Thyroid gland (tissue), 4 donors: ENCODE measurements at regions not wholly inside any gene's neighbourhood (a gene's known extent, or its start where the extent isn't known, plus 50 kb on each side); places are given as distances from the start of the nearest gene placed in this dataset.
"Not testable (repeated sequence)": the region's sequence is repeated elsewhere in the genome, so short reads cannot be mapped to it uniquely, and the experiment has no call there.

Experiments used
- DNase-seq, 2 donors: peaks; one replicate each; pipeline ENCODE4 v3.0.0-alpha.2; 2019
- H3K27ac ChIP-seq, 3 donors: fragments of 200-600 bp; sonication (generic); 1 replicate in 2 of 3; 2 replicates in 1 of 3; pipeline ENCODE4 v1.5.1; 2016 to 2019; ENCODE audit warnings: mild to moderate bottlenecking in 1 of 3, moderate library complexity in 1 of 3
- H3K27me3 ChIP-seq: fragments of 200-600 bp; sonication (generic); one replicate; pipeline ENCODE4 v1.5.1; 2019
- H3K36me3 ChIP-seq, 2 donors: fragments of 200-600 bp; sonication (generic); one replicate each; pipeline ENCODE4 v1.5.1; 2016 to 2019
- H3K4me1 ChIP-seq, 2 donors: fragments of 200-600 bp; sonication (generic); one replicate each; pipeline ENCODE4 v1.5.1; 2017 to 2019
- H3K4me3 ChIP-seq, 3 donors: fragments of 200-600 bp; sonication (generic); replicated peaks in 1 of 3; 1 replicate in 2 of 3; 2 replicates in 1 of 3; pipeline ENCODE4 v1.5.1; 2016; ENCODE audit warnings: mild to moderate bottlenecking in 1 of 3
- H3K9me3 ChIP-seq: fragments of 200-600 bp; sonication (generic); one replicate; pipeline ENCODE4 v1.5.1; 2017
- WGBS, 2 donors: methylation state at CpG; one replicate each; pipeline ENCODE4 v1.1.5; 2017; 5-methylcytosine and 5-hydroxymethylcytosine counted together
- intact Hi-C: fragments of 100-400 bp; cut with DNase I; formaldehyde crosslinking; loops from one replicate; pipeline ENCODE4 v1.15.1; 2023

- H3K27me3 ChIP-seq, H3K4me1 ChIP-seq, H3K27ac ChIP-seq, DNase-seq, H3K9me3 ChIP-seq, H3K4me3 ChIP-seq, intact Hi-C loops, H3K36me3 ChIP-seq: not testable (repeated sequence)
- 21 to 40% methylated on average over 2 to 3 of the region's 6 CpGs for WGBS, 2 donors
Measured at GRCh38 chr9:67635067-67635466, 223.7 kb upstream of the ANKRD20A1 start.

GRCh38 chr9:67611900-67612299 lies 246.8 kb upstream of the ANKRD20A1 start:
- H3K27ac ChIP-seq, H3K4me3 ChIP-seq, DNase-seq, H3K9me3 ChIP-seq, H3K4me1 ChIP-seq, intact Hi-C loops, H3K27me3 ChIP-seq, H3K36me3 ChIP-seq: not testable (repeated sequence)
- WGBS, 2 donors: 69 to 88% methylated on average over 8 to 11 of the region's 15 CpGs

GRCh38 chr9:67609872-67610271 lies 248.9 kb upstream of the ANKRD20A1 start:
- H3K36me3 ChIP-seq, H3K4me3 ChIP-seq, DNase-seq, H3K27ac ChIP-seq, H3K9me3 ChIP-seq, H3K27me3 ChIP-seq, H3K4me1 ChIP-seq, intact Hi-C loops: not testable (repeated sequence)
- WGBS, 2 donors: 69% methylated on average over 5 of the region's 8 CpGs; no CpG with 5 or more reads in 1 of the 2 donors

GRCh38 chr9:67609435-67609834 lies 249.3 kb upstream of the ANKRD20A1 start:
- H3K9me3 ChIP-seq, H3K27ac ChIP-seq, H3K4me1 ChIP-seq, H3K36me3 ChIP-seq, DNase-seq, H3K27me3 ChIP-seq, H3K4me3 ChIP-seq, intact Hi-C loops: not testable (repeated sequence)
- WGBS, 2 donors: 73 to 75% methylated on average over 5 to 6 of the region's 7 CpGs

GRCh38 chr9:67605113-67605512 lies 253.6 kb upstream of the ANKRD20A1 start:
- H3K27ac ChIP-seq, H3K9me3 ChIP-seq, H3K4me1 ChIP-seq, H3K36me3 ChIP-seq, intact Hi-C loops, H3K27me3 ChIP-seq, DNase-seq, H3K4me3 ChIP-seq: not testable (repeated sequence)
- WGBS, 2 donors: no CpG with 5 or more reads among the region's 9 CpGs

- intact Hi-C loops: not testable (repeated sequence)
- no CpG with 5 or more reads among the region's 9 CpGs for WGBS, 2 donors
Measured at GRCh38 chr9:67603609-67604008, 255.1 kb upstream of the ANKRD20A1 start.

GRCh38 chr9:67592424-67592823 lies 266.3 kb upstream of the ANKRD20A1 start:
- H3K4me1 ChIP-seq, H3K27me3 ChIP-seq, H3K36me3 ChIP-seq, intact Hi-C loops, H3K27ac ChIP-seq, H3K9me3 ChIP-seq, H3K4me3 ChIP-seq, DNase-seq: not testable (repeated sequence)
- no CpG with 5 or more reads among the region's 8 CpGs for WGBS, 2 donors

More at GRCh38 chr9:67603609-67604008, 255.1 kb upstream of the ANKRD20A1 start:
- not testable (repeated sequence) for H3K4me1 ChIP-seq, H3K36me3 ChIP-seq, DNase-seq, H3K27ac ChIP-seq, H3K27me3 ChIP-seq, H3K9me3 ChIP-seq, H3K4me3 ChIP-seq

GRCh38 chr9:67555874-67556273 lies 302.9 kb upstream of the ANKRD20A1 start:
- H3K27ac ChIP-seq, intact Hi-C loops, H3K4me1 ChIP-seq, H3K4me3 ChIP-seq, H3K9me3 ChIP-seq, DNase-seq, H3K36me3 ChIP-seq, H3K27me3 ChIP-seq: not testable (repeated sequence)
- no CpG with 5 or more reads among the region's 3 CpGs for WGBS, 2 donors

GRCh38 chr9:67550044-67550443 lies 308.7 kb upstream of the ANKRD20A1 start:
- WGBS, 2 donors: no CpG with 5 or more reads among the region's 6 CpGs
- H3K4me3 ChIP-seq: not testable (repeated sequence)

GRCh38 chr9:67529834-67530233 lies 328.9 kb upstream of the ANKRD20A1 start:
- H3K36me3 ChIP-seq, H3K9me3 ChIP-seq, H3K4me1 ChIP-seq, H3K27ac ChIP-seq, H3K4me3 ChIP-seq, DNase-seq, H3K27me3 ChIP-seq, intact Hi-C loops: not testable (repeated sequence)
- WGBS, 2 donors: no CpG with 5 or more reads among the region's 4 CpGs

More at GRCh38 chr9:67550044-67550443, 308.7 kb upstream of the ANKRD20A1 start:
- H3K9me3 ChIP-seq, H3K4me1 ChIP-seq, H3K36me3 ChIP-seq, H3K27me3 ChIP-seq, DNase-seq, intact Hi-C loops, H3K27ac ChIP-seq: not testable (repeated sequence)

- H3K36me3 ChIP-seq, DNase-seq, H3K27ac ChIP-seq, H3K4me1 ChIP-seq, intact Hi-C loops, H3K27me3 ChIP-seq, H3K9me3 ChIP-seq, H3K4me3 ChIP-seq: not testable (repeated sequence)
- WGBS, 2 donors: no CpG with 5 or more reads among the region's 5 CpGs
Measured at GRCh38 chr9:67516938-67517337, 341.8 kb upstream of the ANKRD20A1 start.

GRCh38 chr9:67514587-67514986 lies 344.1 kb upstream of the ANKRD20A1 start:
- H3K4me1 ChIP-seq, DNase-seq, H3K27ac ChIP-seq, H3K27me3 ChIP-seq, H3K9me3 ChIP-seq, H3K36me3 ChIP-seq, H3K4me3 ChIP-seq, intact Hi-C loops: not testable (repeated sequence)
- no CpG with 5 or more reads among the region's 10 CpGs for WGBS, 2 donors

- DNase-seq, intact Hi-C loops, H3K4me3 ChIP-seq, H3K9me3 ChIP-seq, H3K27ac ChIP-seq, H3K27me3 ChIP-seq, H3K36me3 ChIP-seq, H3K4me1 ChIP-seq: not testable (repeated sequence)
- no CpG with 5 or more reads among the region's 2 CpGs for WGBS, 2 donors
Measured at GRCh38 chr9:67503728-67504369, 354.9 kb upstream of the ANKRD20A1 start.

- DNase-seq, intact Hi-C loops: not testable (repeated sequence)
Measured at GRCh38 chr9:67492028-67492427, 366.7 kb upstream of the ANKRD20A1 start.

More at GRCh38 chr9:67492028-67492427, 366.7 kb upstream of the ANKRD20A1 start:
- not testable (repeated sequence) for H3K9me3 ChIP-seq, H3K36me3 ChIP-seq, H3K27ac ChIP-seq, H3K4me3 ChIP-seq, H3K27me3 ChIP-seq, H3K4me1 ChIP-seq
